PFSK-1 (cell line): ENCODE measurements at regions not wholly inside any gene's neighbourhood (a gene's known extent, or its start where the extent isn't known, plus 50 kb on each side); places are given as distances from the start of the nearest gene placed in this dataset.

Experiments
- FOXP2 ChIP-seq: optimal IDR thresholded peaks from 2 replicates; pipeline ENCODE3; 2011; ENCODE audit warnings: borderline replicate concordance, control low read depth, inconsistent platforms; ENCODE audit not compliant: insufficient read depth; ENCODE audit errors: extremely low read length, extremely low read depth
- POLR2AphosphoS5 ChIP-seq: IDR thresholded peaks from 2 replicates; pipeline ENCODE4 v1.6.1; 2012; ENCODE audit warnings: low read depth, mild to moderate bottlenecking, control low read depth, low read length, moderate library complexity
- SIN3A ChIP-seq: IDR thresholded peaks from 2 replicates; pipeline ENCODE4 v1.6.1; 2012; ENCODE audit warnings: mild to moderate bottlenecking, low read length, moderate library complexity, borderline replicate concordance; ENCODE audit not compliant: insufficient read depth
- TAF1 ChIP-seq: IDR thresholded peaks from 2 replicates; pipeline ENCODE4 v1.6.1; 2012; ENCODE audit warnings: low read length, control low read depth, borderline replicate concordance; ENCODE audit not compliant: insufficient read depth
- TF ChIP-seq, protein P1 (sequence below), 2 experiments: IDR thresholded peaks; 2 replicates each; pipeline versions ENCODE4 v1.6.1 to v1.8.0; 2011 to 2012; ENCODE audit warnings: low read depth in 2 of 2, low read length in 2 of 2, control low read depth in 1 of 2, inconsistent platforms in 1 of 2, mild to moderate bottlenecking in 1 of 2, moderate library complexity in 1 of 2; ENCODE audit not compliant: insufficient read depth in 1 of 2

DNA sequence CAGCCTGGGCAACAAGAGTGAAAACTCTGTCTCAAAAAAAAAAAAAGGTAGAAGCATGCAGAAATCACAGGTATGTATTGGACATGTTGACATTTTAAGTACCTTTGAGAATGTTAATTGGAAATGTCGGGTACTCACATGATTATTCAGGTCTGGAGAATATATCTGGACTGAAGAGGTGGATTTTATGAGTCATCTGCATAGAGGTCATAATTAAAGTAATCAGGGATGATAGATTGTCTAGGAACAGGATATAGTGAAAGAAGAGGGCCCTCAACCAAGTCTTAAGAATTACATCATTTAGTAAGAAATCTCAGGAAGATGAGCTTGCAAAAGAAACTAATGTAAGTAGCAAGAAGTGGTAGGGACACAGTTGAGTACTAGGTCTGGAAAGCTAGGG is 212.5 kb downstream of the UTRN start:
- no peak for TF ChIP-seq TAF1
- no peak for TF ChIP-seq POLR2AphosphoS5
- TF ChIP-seq FOXP2: no peak
- TF ChIP-seq, protein P1, sequence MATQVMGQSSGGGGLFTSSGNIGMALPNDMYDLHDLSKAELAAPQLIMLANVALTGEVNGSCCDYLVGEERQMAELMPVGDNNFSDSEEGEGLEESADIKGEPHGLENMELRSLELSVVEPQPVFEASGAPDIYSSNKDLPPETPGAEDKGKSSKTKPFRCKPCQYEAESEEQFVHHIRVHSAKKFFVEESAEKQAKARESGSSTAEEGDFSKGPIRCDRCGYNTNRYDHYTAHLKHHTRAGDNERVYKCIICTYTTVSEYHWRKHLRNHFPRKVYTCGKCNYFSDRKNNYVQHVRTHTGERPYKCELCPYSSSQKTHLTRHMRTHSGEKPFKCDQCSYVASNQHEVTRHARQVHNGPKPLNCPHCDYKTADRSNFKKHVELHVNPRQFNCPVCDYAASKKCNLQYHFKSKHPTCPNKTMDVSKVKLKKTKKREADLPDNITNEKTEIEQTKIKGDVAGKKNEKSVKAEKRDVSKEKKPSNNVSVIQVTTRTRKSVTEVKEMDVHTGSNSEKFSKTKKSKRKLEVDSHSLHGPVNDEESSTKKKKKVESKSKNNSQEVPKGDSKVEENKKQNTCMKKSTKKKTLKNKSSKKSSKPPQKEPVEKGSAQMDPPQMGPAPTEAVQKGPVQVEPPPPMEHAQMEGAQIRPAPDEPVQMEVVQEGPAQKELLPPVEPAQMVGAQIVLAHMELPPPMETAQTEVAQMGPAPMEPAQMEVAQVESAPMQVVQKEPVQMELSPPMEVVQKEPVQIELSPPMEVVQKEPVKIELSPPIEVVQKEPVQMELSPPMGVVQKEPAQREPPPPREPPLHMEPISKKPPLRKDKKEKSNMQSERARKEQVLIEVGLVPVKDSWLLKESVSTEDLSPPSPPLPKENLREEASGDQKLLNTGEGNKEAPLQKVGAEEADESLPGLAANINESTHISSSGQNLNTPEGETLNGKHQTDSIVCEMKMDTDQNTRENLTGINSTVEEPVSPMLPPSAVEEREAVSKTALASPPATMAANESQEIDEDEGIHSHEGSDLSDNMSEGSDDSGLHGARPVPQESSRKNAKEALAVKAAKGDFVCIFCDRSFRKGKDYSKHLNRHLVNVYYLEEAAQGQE (IDR thresholded peaks at IDR 0.05; ENCODE audit: insufficient read depth in 1 of 2, low read depth in 2 of 2, low read length in 2 of 2): no peak
- no peak for TF ChIP-seq SIN3A

DNA sequence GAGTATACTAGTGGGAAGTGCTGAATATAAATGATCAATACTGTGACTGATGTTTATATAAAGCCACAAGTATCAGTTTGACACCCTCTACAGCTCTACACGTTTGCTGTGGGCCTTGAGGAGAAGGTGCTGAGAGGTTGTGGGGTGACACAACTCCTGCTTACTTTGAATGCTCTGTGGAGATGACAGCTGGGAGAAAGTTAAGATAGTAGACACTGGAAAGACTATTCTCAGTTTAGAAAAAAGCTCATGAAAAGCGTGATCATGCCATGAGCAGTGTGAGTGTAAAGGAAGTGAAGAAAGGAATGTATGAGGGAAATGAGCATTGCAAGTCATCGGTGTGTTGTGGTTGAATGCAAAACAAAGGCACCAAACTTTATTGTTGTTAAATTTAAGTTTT is 215.8 kb downstream of the UTRN start:
- TF ChIP-seq, protein P1 (IDR thresholded peaks at IDR 0.05; ENCODE audit: insufficient read depth in 1 of 2, low read depth in 2 of 2, low read length in 2 of 2): no peak
- TF ChIP-seq FOXP2 (no peak), SIN3A (no peak), POLR2AphosphoS5 (no peak), TAF1 (no peak)

DNA sequence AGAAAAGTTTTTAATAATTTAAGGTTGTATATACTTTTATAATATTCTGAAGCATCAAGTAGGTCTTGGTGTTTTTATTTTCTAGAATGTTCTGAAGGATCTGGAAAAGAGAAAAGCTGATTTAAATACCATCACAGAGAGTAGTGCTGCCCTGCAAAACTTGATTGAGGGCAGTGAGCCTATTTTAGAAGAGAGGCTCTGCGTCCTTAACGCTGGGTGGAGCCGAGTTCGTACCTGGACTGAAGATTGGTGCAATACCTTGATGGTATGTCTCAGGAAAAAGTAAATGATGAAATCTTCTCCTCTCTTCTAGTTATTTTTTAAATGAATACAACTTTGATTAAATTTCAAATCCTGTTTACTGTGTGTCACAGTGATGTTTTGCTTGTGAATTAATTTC is 225.7 kb downstream of the UTRN start:
- TF ChIP-seq, protein P1 (IDR thresholded peaks at IDR 0.05; ENCODE audit: insufficient read depth in 1 of 2, low read depth in 2 of 2, low read length in 2 of 2): no peak
- no peak for TF ChIP-seq SIN3A
- no peak for TF ChIP-seq FOXP2
- no peak for TF ChIP-seq POLR2AphosphoS5
- no peak for TF ChIP-seq TAF1

DNA sequence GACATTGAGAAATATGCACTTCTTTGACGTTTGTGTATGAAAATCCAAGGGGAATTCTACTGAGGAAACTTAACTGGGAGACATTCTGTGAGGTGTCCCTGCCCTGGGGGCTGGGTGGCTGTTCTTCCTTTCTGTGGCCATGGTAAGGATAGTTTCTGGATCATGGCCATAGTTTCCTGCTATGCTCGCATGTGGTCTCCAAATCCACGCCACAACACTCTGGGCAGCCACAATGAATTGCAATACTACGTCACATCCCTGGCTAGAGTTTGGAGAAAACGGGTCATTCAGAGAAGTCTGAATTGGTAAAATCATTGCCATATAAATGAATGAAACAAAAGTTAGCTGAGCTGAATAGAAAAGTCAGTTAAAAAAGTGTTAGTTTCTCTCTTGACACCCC is 230.6 kb downstream of the UTRN start:
- TF ChIP-seq POLR2AphosphoS5: no peak
- TF ChIP-seq TAF1: no peak
- TF ChIP-seq SIN3A: no peak
- TF ChIP-seq FOXP2: no peak
- TF ChIP-seq, protein P1 (IDR thresholded peaks at IDR 0.05; ENCODE audit: insufficient read depth in 1 of 2, low read depth in 2 of 2, low read length in 2 of 2): no peak

DNA sequence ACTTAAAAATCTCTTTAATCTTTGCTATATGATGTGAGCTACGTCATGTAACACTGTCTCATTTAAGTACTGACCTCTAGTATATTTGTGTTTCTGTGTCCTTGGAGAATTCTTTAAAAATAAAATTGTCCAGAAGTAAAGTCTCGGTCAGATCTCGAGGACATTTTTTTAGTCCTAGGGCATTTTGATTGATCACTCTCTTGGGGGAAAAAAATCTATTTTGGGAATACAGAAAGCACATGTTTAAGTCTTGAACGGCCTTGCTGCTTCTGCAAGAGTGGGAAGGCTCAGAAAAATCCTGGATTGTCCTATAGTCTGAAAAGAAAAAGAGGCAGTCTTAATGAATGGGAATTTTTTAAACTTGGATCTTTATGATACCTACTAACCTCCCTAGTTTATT is 234.3 kb downstream of the UTRN start:
- TF ChIP-seq POLR2AphosphoS5 (no peak), TAF1 (no peak), FOXP2 (no peak), SIN3A (no peak)
- TF ChIP-seq, protein P1 (IDR thresholded peaks at IDR 0.05; ENCODE audit: insufficient read depth in 1 of 2, low read depth in 2 of 2, low read length in 2 of 2): no peak
